DND-41 (cell line): ENCODE measurements at regions not wholly inside any gene's neighbourhood (a gene's known extent, or its start where the extent isn't known, plus 50 kb on each side); places are given as distances from the start of the nearest gene placed in this dataset.

Experiments used
- EZH2 ChIP-seq: IDR thresholded peaks from 3 replicates; pipeline ENCODE4 v1.6.1; 2012; ENCODE audit warnings: borderline replicate concordance, low read depth, mild to moderate bottlenecking, moderate library complexity, low read length, inconsistent platforms; ENCODE audit not compliant: severe bottlenecking
- TF ChIP-seq, protein P1 (sequence below): IDR thresholded peaks from 2 replicates; pipeline ENCODE4 v1.5.1; 2012; ENCODE audit warnings: borderline replicate concordance, low read length, moderate library complexity, mild to moderate bottlenecking; ENCODE audit not compliant: poor library complexity, severe bottlenecking; ENCODE audit errors: extremely low read depth

GRCh38 chr4:17293901-17294300, 218.0 kb downstream of the QDPR start:
- TF ChIP-seq, protein P1, sequence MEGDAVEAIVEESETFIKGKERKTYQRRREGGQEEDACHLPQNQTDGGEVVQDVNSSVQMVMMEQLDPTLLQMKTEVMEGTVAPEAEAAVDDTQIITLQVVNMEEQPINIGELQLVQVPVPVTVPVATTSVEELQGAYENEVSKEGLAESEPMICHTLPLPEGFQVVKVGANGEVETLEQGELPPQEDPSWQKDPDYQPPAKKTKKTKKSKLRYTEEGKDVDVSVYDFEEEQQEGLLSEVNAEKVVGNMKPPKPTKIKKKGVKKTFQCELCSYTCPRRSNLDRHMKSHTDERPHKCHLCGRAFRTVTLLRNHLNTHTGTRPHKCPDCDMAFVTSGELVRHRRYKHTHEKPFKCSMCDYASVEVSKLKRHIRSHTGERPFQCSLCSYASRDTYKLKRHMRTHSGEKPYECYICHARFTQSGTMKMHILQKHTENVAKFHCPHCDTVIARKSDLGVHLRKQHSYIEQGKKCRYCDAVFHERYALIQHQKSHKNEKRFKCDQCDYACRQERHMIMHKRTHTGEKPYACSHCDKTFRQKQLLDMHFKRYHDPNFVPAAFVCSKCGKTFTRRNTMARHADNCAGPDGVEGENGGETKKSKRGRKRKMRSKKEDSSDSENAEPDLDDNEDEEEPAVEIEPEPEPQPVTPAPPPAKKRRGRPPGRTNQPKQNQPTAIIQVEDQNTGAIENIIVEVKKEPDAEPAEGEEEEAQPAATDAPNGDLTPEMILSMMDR, result no peak
- TF ChIP-seq EZH2, result no peak
